Progenitor cell of endocrine pancreas (in vitro differentiated cells): ENCODE measurements at regions not wholly inside any gene's neighbourhood (a gene's known extent, or its start where the extent isn't known, plus 50 kb on each side); places are given as distances from the start of the nearest gene placed in this dataset.
"Not testable (repeated sequence)": the region's sequence is repeated elsewhere in the genome, so short reads cannot be mapped to it uniquely, and the experiment has no call there.

Experiments
- DNase-seq: peaks from one replicate; pipeline ENCODE4 v3.0.0; 2021; ENCODE audit warnings: low spot score; ENCODE audit not compliant: unreplicated experiment
- H3K27ac Mint-ChIP-seq: 2 replicates; pipeline ENCODE4 v1.8.0; 2021; ENCODE audit warnings: mild to moderate bottlenecking, moderate library complexity, mixed read lengths
- H3K27me3 Mint-ChIP-seq: 2 replicates; pipeline ENCODE4 v1.8.0; 2021; ENCODE audit warnings: mixed read lengths
- H3K36me3 Mint-ChIP-seq: 2 replicates; pipeline ENCODE4 v1.8.0; 2022; ENCODE audit warnings: mixed read lengths; ENCODE audit not compliant: insufficient read depth
- H3K4me1 Mint-ChIP-seq: 2 replicates; pipeline ENCODE4 v1.8.0; 2021; ENCODE audit warnings: low read depth, mixed read lengths
- H3K4me3 Mint-ChIP-seq: 2 replicates; pipeline ENCODE4 v1.8.0; 2021; ENCODE audit warnings: low read depth, mild to moderate bottlenecking, moderate library complexity, mixed read lengths
- H3K9me3 Mint-ChIP-seq: 2 replicates; pipeline ENCODE4 v1.8.0; 2021; ENCODE audit warnings: low read depth, mixed read lengths
- TF ChIP-seq, protein P1 (sequence below): fragments of 200-600 bp; sonication (generic); IDR thresholded peaks from one replicate; pipeline ENCODE4 v1.5.0; 2021; ENCODE audit warnings: antibody characterized with exemption, mild to moderate bottlenecking; ENCODE audit not compliant: unreplicated experiment

DNA sequence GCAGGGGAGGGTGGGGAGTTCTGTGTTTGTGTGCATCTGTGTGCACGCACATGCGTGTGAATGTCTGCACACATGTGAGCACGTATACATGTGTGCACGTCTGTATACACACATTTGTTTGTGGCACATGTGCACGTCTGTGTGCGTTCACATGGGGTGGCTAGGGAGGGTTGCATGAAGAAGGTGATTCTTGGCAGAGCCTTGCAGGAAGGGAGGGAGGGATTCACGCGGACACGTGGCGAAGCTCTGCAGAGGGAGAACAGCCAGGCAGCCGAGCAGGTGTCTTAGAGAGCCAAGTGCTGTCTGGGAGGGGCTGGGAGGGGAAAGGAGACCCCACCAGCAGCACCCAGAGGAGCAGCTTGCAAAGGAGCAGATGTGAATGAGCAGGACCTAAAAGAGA lies 372.1 kb downstream of the BRD1 start:
- H3K9me3 Mint-ChIP-seq = no peaks in the 10 kb centered on the region
- peaks cover 44% of the 10 kb centered on the region for H3K27me3 Mint-ChIP-seq
- peaks cover under 1% of the 10 kb centered on the region for H3K4me1 Mint-ChIP-seq
- no peak overlapping the region for H3K27ac Mint-ChIP-seq
- TF ChIP-seq, protein P1, sequence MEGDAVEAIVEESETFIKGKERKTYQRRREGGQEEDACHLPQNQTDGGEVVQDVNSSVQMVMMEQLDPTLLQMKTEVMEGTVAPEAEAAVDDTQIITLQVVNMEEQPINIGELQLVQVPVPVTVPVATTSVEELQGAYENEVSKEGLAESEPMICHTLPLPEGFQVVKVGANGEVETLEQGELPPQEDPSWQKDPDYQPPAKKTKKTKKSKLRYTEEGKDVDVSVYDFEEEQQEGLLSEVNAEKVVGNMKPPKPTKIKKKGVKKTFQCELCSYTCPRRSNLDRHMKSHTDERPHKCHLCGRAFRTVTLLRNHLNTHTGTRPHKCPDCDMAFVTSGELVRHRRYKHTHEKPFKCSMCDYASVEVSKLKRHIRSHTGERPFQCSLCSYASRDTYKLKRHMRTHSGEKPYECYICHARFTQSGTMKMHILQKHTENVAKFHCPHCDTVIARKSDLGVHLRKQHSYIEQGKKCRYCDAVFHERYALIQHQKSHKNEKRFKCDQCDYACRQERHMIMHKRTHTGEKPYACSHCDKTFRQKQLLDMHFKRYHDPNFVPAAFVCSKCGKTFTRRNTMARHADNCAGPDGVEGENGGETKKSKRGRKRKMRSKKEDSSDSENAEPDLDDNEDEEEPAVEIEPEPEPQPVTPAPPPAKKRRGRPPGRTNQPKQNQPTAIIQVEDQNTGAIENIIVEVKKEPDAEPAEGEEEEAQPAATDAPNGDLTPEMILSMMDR = no peak
- no peaks in the 10 kb centered on the region for H3K36me3 Mint-ChIP-seq
- H3K4me3 Mint-ChIP-seq = no peak overlapping the region
- no peak for DNase-seq

GRCh38 chr22:49454726-49455125 lies 372.9 kb downstream of the BRD1 start:
- no peak for DNase-seq
- TF ChIP-seq, protein P1 = no peak
- Mint-ChIP-seq H3K4me3 (no peak overlapping the region), H3K4me1 (peaks cover 8% of the 10 kb centered on the region), H3K9me3 (no peaks in the 10 kb centered on the region), H3K27ac (no peak overlapping the region), H3K27me3 (peaks cover 47% of the 10 kb centered on the region), H3K36me3 (no peaks in the 10 kb centered on the region)

- TF ChIP-seq, protein P1 = no peak
- DNase-seq = no peak
- Mint-ChIP-seq H3K9me3 (no peaks in the 10 kb centered on the region), H3K4me1 (peaks cover 8% of the 10 kb centered on the region), H3K27ac (no peak overlapping the region), H3K4me3 (no peak overlapping the region), H3K36me3 (no peaks in the 10 kb centered on the region), H3K27me3 (peaks cover 52% of the 10 kb centered on the region)
Observed at GRCh38 chr22:49453771-49454170, 373.9 kb downstream of the BRD1 start.

- DNase-seq, H3K36me3 Mint-ChIP-seq, H3K9me3 Mint-ChIP-seq, H3K4me3 Mint-ChIP-seq, H3K27ac Mint-ChIP-seq, H3K4me1 Mint-ChIP-seq: not testable (repeated sequence)
- peaks cover 52% of the 10 kb centered on the region for H3K27me3 Mint-ChIP-seq
Observed at GRCh38 chr22:49453019-49453418, 374.7 kb downstream of the BRD1 start.

- Mint-ChIP-seq H3K4me1 (peaks cover 8% of the 10 kb centered on the region), H3K4me3 (no peak overlapping the region), H3K27me3 (peaks cover 55% of the 10 kb centered on the region), H3K36me3 (no peaks in the 10 kb centered on the region), H3K9me3 (no peaks in the 10 kb centered on the region), H3K27ac (no peak overlapping the region)
- TF ChIP-seq, protein P1 = no peak
- DNase-seq = no peak
Observed at GRCh38 chr22:49452362-49452946, 375.2 kb downstream of the BRD1 start.

- TF ChIP-seq, protein P1 = no peak
- Mint-ChIP-seq H3K27ac (no peak overlapping the region), H3K4me3 (no peak overlapping the region), H3K36me3 (no peaks in the 10 kb centered on the region), H3K27me3 (peaks cover 53% of the 10 kb centered on the region), H3K9me3 (no peaks in the 10 kb centered on the region), H3K4me1 (peaks cover 11% of the 10 kb centered on the region)
- no peak for DNase-seq
Observed at GRCh38 chr22:49451070-49451840, 376.4 kb downstream of the BRD1 start.
